K562 (cell line): ENCODE measurements at regions not wholly inside any gene's neighbourhood (a gene's known extent, or its start where the extent isn't known, plus 50 kb on each side); places are given as distances from the start of the nearest gene placed in this dataset.

Experiments
- ATAC-seq: fragments of 200-7000 bp; cut with Tn5 transposase; 3 replicates; pipeline ENCODE4 v1.9.1; 2020; ENCODE audit warnings: moderate library complexity
- BruUV-seq: library from RNA; stranded (reverse); fragments of 400-500 nt; replicated peaks from 2 replicates; lab custom pipeline; 2021; lab: Mats Ljungman, UMichigan
- CTCF ChIA-PET: fragments of 300-600 bp; formaldehyde crosslinking; extraction: SDS; loops from one replicate; lab custom pipeline; 2021; ENCODE audit warnings: low intra/inter-chr PET ratio; lab: Yijun Ruan, JAX
- POLR2A ChIA-PET: fragments of 300-600, 350-650 bp; sonication (Branson Sonifier 250); formaldehyde crosslinking; extraction: SDS; loops from one replicate; lab custom pipeline; 2021; ENCODE audit warnings: antibody characterized with exemption, inconsistent platforms; lab: Yijun Ruan, JAX
- DNase-seq, 4 experiments: peaks; one replicate each; pipeline versions ENCODE4 v3.0.0 to v3.0.0-alpha.2; 2011 to 2018; ENCODE audit warnings: low spot score in 3 of 4, mixed read lengths in 3 of 4; ENCODE audit errors: extremely low read depth in 1 of 4
- FAIRE-seq: peaks from 2 replicates; lab custom pipeline; 2011; peaks lifted over from hg19 to GRCh38; lab: Jason Lieb, UNC
- H2AFZ ChIP-seq: 2 replicates; pipeline ENCODE4 v1.6.0; 2011; ENCODE audit warnings: low read depth, low read length, control low read depth, inconsistent platforms
- H3K27ac ChIP-seq: fragments of 200-600 bp; 3 replicates; pipeline ENCODE4 v1.8.0; 2011; ENCODE audit warnings: low read depth, mild to moderate bottlenecking, control low read depth, inconsistent platforms, low read length, moderate library complexity, mixed read lengths; ENCODE audit errors: extremely low read depth
- H3K27me3 ChIP-seq, 2 experiments: fragments of 300-600 bp in 1 of 2; 2 replicates in 1 of 2; 3 replicates in 1 of 2; pipeline versions ENCODE4 v1.6.0 to v1.8.0; 2011; ENCODE audit warnings: inconsistent platforms in 2 of 2, low read length in 2 of 2, mild to moderate bottlenecking in 1 of 2, mixed read lengths in 1 of 2, moderate library complexity in 1 of 2; ENCODE audit not compliant: control insufficient read depth in 2 of 2, insufficient read depth in 2 of 2
- H3K36me3 ChIP-seq: fragments of 300-600 bp; 3 replicates; pipeline ENCODE4 v1.8.0; 2011; ENCODE audit warnings: mild to moderate bottlenecking, low read length, inconsistent platforms; ENCODE audit not compliant: control insufficient read depth, insufficient read depth
- H3K4me1 ChIP-seq, 2 experiments: fragments of 200-600 bp in 1 of 2; replicated peaks in 1 of 2; 2 replicates in 1 of 2; 3 replicates in 1 of 2; pipeline versions ENCODE4 v1.5.1 to v1.8.0; 2011; ENCODE audit warnings: inconsistent platforms in 2 of 2, low read length in 2 of 2, mild to moderate bottlenecking in 1 of 2, mixed read lengths in 1 of 2, moderate library complexity in 1 of 2; ENCODE audit not compliant: control insufficient read depth in 2 of 2, insufficient read depth in 2 of 2
- H3K4me2 ChIP-seq: 2 replicates; pipeline ENCODE4 v1.6.1; 2011; ENCODE audit warnings: low read length, control low read depth, inconsistent platforms, mixed read lengths; ENCODE audit not compliant: insufficient read depth
- H3K4me3 ChIP-seq: fragments of 200-600 bp; sonication (generic), shearing (Covaris generic); 2 replicates; pipeline ENCODE4 v1.5.1; 2016; ENCODE audit warnings: control low read depth, inconsistent platforms
- H3K79me2 ChIP-seq: fragments of 200-600 bp; 3 replicates; pipeline ENCODE4 v1.8.0; 2011; ENCODE audit warnings: low read length, inconsistent platforms; ENCODE audit not compliant: control insufficient read depth, insufficient read depth
- H3K9ac ChIP-seq, 2 experiments: 2 replicates each; pipeline versions ENCODE4 v1.6.0 to v1.6.1; 2011; ENCODE audit warnings: low read depth in 2 of 2, low read length in 2 of 2, control low read depth in 1 of 2, inconsistent platforms in 1 of 2, mild to moderate bottlenecking in 1 of 2, mixed read lengths in 1 of 2; ENCODE audit not compliant: insufficient read depth in 1 of 2
- H3K9me1 ChIP-seq: one replicate; pipeline ENCODE4 v1.6.0; 2011; ENCODE audit warnings: inconsistent platforms, mild to moderate bottlenecking, low read length, moderate library complexity; ENCODE audit not compliant: control insufficient read depth, insufficient read depth
- H3K9me3 ChIP-seq: replicated peaks from 2 replicates; pipeline ENCODE4 v1.5.1; 2011; ENCODE audit warnings: low read depth, low read length, inconsistent platforms; ENCODE audit not compliant: control insufficient read depth, insufficient read depth
- H4K20me1 ChIP-seq: replicated peaks from 2 replicates; pipeline ENCODE4 v1.6.1; 2011; ENCODE audit warnings: low read length, inconsistent platforms, mixed read lengths; ENCODE audit not compliant: control insufficient read depth, insufficient read depth
- C11orf30 ChIP-seq: fragments of 450-650 bp; IDR thresholded peaks from 2 replicates; pipeline ENCODE4 v1.6.1; 2016; ENCODE audit warnings: low read depth, mild to moderate bottlenecking
- CAMTA2 ChIP-seq: fragments of 250-450 bp; sonication (Bioruptor Pico); conservative IDR thresholded peaks from 2 replicates; pipeline ENCODE4 v1.5.1; 2022
- CBFA2T2 ChIP-seq: fragments of 450-650 bp; conservative IDR thresholded peaks from 2 replicates; pipeline ENCODE4 v1.6.1; 2017; ENCODE audit warnings: mild to moderate bottlenecking
- CBFA2T3 ChIP-seq: fragments of 450-650 bp; IDR thresholded peaks from 2 replicates; pipeline ENCODE4 v1.6.1; 2017
- CHAMP1 ChIP-seq: fragments of 450-650 bp; IDR thresholded peaks from 2 replicates; pipeline ENCODE4 v1.6.1; 2016; ENCODE audit warnings: mild to moderate bottlenecking
- HMBOX1 ChIP-seq: sonication (generic); IDR thresholded peaks from 2 replicates; pipeline ENCODE4 v1.6.1; 2016
- IRF2 ChIP-seq: sonication (generic); formaldehyde crosslinking; IDR thresholded peaks from 2 replicates; pipeline ENCODE4 v1.8.1; 2022; ENCODE audit warnings: mild to moderate bottlenecking, missing genetic modification reagents
- KLF10 ChIP-seq: fragments of 250-450 bp; sonication (Bioruptor Pico); IDR thresholded peaks from 2 replicates; pipeline ENCODE4 v1.6.1; 2021; ENCODE audit warnings: matching md5 sums
- MBD1 ChIP-seq: fragments of 250-450 bp; sonication (Bioruptor Pico); IDR thresholded peaks from 2 replicates; pipeline ENCODE4 v1.8.0; 2022; ENCODE audit warnings: inconsistent platforms
- MCM2 ChIP-seq: fragments of 450-650 bp; IDR thresholded peaks from 2 replicates; pipeline ENCODE4 v1.6.1; 2017; ENCODE audit warnings: low read depth, mild to moderate bottlenecking
- NFXL1 ChIP-seq: fragments of 450-650 bp; formaldehyde crosslinking; IDR thresholded peaks from 2 replicates; pipeline ENCODE4 v1.4.0; 2021; ENCODE audit warnings: mild to moderate bottlenecking
- STAT5A ChIP-seq: IDR thresholded peaks from 2 replicates; pipeline ENCODE4 v1.6.1; 2012; ENCODE audit warnings: low read length, inconsistent platforms, borderline replicate concordance
- ZBTB49 ChIP-seq: sonication (generic); formaldehyde crosslinking; IDR thresholded peaks from 2 replicates; pipeline ENCODE4 v1.8.0; 2022; ENCODE audit warnings: missing genetic modification reagents, mild to moderate bottlenecking, borderline replicate concordance
- ZBTB9 ChIP-seq: fragments of 450-650 bp; formaldehyde crosslinking; IDR thresholded peaks from 2 replicates; pipeline ENCODE4 v1.4.0; 2020; ENCODE audit warnings: mild to moderate bottlenecking, moderate library complexity
- ZNF316 ChIP-seq: fragments of 450-650 bp; IDR thresholded peaks from 2 replicates; pipeline ENCODE4 v1.6.1; 2016
- WGBS: fragments of 100-300 bp; shearing (Covaris generic); methylation state at CpG from one replicate; pipeline ENCODE4 v1.1.6; 2016; ENCODE audit warnings: low coverage, mixed read lengths; ENCODE audit not compliant: insufficient coverage; ENCODE audit errors: missing lambda C conversion rate; 5-methylcytosine and 5-hydroxymethylcytosine counted together
- in situ Hi-C: fragments of 300-500 bp; cut with MboI; formaldehyde crosslinking; loops from 4 replicates; pipeline ENCODE4 v1.15.0; 2018; ENCODE audit warnings: inconsistent platforms, mixed read lengths
- intact Hi-C: fragments of 100-400 bp; cut with micrococcal nuclease; formaldehyde crosslinking; loops from 2 replicates; pipeline ENCODE4 v1.14.2; 2022

- no peak for TF ChIP-seq ZBTB49 (CRISPR knock-in tag)
- peak; percentile 81 for TF ChIP-seq CBFA2T3
- no peak for TF ChIP-seq MCM2
- TF ChIP-seq NFXL1 = no peak
- no peak for TF ChIP-seq CHAMP1
- TF ChIP-seq CBFA2T2 = peak; percentile 70
Observed at GRCh38 chr6:148170286-148170685, 172.4 kb upstream of the SASH1 start (continued).

GRCh38 chr6:148173548-148173947, 169.1 kb upstream of the SASH1 start:
- Histone ChIP-seq H3K27ac (no peak overlapping the region), H4K20me1 (no peaks in the 10 kb centered on the region; the same call in 1 of the 2 replicates), H3K4me1 (no peaks in the 10 kb centered on the region), H3K4me3 (no peak overlapping the region), H3K4me2 (no peak overlapping the region), H3K36me3 (no peaks in the 10 kb centered on the region), H3K79me2 (no peaks in the 10 kb centered on the region), H3K9ac (no peak overlapping the region), H3K9me1 (no peaks in the 10 kb centered on the region), H3K9me3 (no peaks in the 10 kb centered on the region), H2AFZ (no peak overlapping the region), H3K27me3 (peaks cover 0 to 6% of the 10 kb centered on the region in 2 experiments; a peak in 2 of 5 replicates)
- intact Hi-C loops (loop anchor here (10.0 kb wide), 1 partner anchor 189 kb away; no protein-coding TSS in a partner anchor), in situ Hi-C loops (no loop called here)
- DNase-seq (no peak), ATAC-seq (no peak), FAIRE-seq (no peak)
- WGBS = 0% methylated on average over 1 of the region's 1 CpG
- CTCF ChIA-PET = no interaction called here
- POLR2A ChIA-PET = no interaction called here
- no TSS peak for BruUV-seq
- TF ChIP-seq IRF2 = no peak
- TF ChIP-seq CAMTA2 = no peak
- TF ChIP-seq STAT5A = no peak
- TF ChIP-seq ZBTB9 (CRISPR knock-in tag) = no peak
- no peak for TF ChIP-seq KLF10
- TF ChIP-seq MBD1 (CRISPR knock-in tag) = no peak
- TF ChIP-seq ZNF316 = peak; percentile 12; the same call in 1 of the 2 replicates
- no peak for TF ChIP-seq HMBOX1
- TF ChIP-seq C11orf30 = peak; percentile 14; the same call in 1 of the 2 replicates
